ENCODE measurements at regions not wholly inside any gene's neighbourhood (a gene's known extent, or its start where the extent isn't known, plus 50 kb on each side); places are given as distances from the start of the nearest gene placed in this dataset.

GRCh38 chr3:59253523-59253922, 203.7 kb upstream of the CFAP20DC start:
- Histone ChIP-seq H3K27me3 (ENCODE audit: insufficient read depth, low read length) (peaks cover 3% of the 10 kb centered on the region), H3K4me2 (ENCODE audit: low read length) (no peak overlapping the region), H4K20me1 (ENCODE audit: insufficient read depth, low read length) (no peaks in the 10 kb centered on the region), H3K79me2 (ENCODE audit: insufficient read depth, low read length) (no peaks in the 10 kb centered on the region), H3K9me3 (ENCODE audit: insufficient read depth, low read depth, low read length) (no peaks in the 10 kb centered on the region), H2AFZ (ENCODE audit: low read depth, low read length) (no peak overlapping the region), H3K36me3 (ENCODE audit: insufficient read depth, low read length) (no peaks in the 10 kb centered on the region), H3K9ac (ENCODE audit: low read length) (no peak overlapping the region), H3K27ac (ENCODE audit: low read depth, low read length) (no peak overlapping the region), H3K4me1 (ENCODE audit: insufficient read depth, low read length) (peaks cover 4% of the 10 kb centered on the region), H3K4me3 (ENCODE audit: insufficient read depth, low read depth, low read length) (no peak overlapping the region)
- Mint-ChIP-seq H3K9me3 (ENCODE audit: unreplicated experiment) (peaks cover 3% of the 10 kb centered on the region), H3K36me3 (ENCODE audit: low read depth, unreplicated experiment) (no peaks in the 10 kb centered on the region), H3K27me3 (ENCODE audit: low read depth, unreplicated experiment) (peaks cover 8% of the 10 kb centered on the region), H3K4me3 (ENCODE audit: unreplicated experiment) (no peak overlapping the region), H3K27ac (ENCODE audit: unreplicated experiment) (no peak overlapping the region), H3K4me1 (ENCODE audit: low read depth, unreplicated experiment) (no peaks in the 10 kb centered on the region)
- FAIRE-seq = no peak
- DNase-seq (ENCODE audit: low read depth) = no peak
- no peak for TF ChIP-seq CTCF (IDR thresholded peaks at IDR 0.05; ENCODE audit: insufficient read depth, low read depth, low read length)

- Histone ChIP-seq H3K9me3 (ENCODE audit: insufficient read depth, low read depth, low read length) (no peaks in the 10 kb centered on the region), H4K20me1 (ENCODE audit: insufficient read depth, low read length) (no peaks in the 10 kb centered on the region), H3K4me3 (ENCODE audit: insufficient read depth, low read depth, low read length) (no peak overlapping the region), H2AFZ (ENCODE audit: low read depth, low read length) (no peak overlapping the region), H3K4me2 (ENCODE audit: low read length) (no peak overlapping the region), H3K9ac (ENCODE audit: low read length) (no peak overlapping the region), H3K27me3 (ENCODE audit: insufficient read depth, low read length) (peaks cover 3% of the 10 kb centered on the region), H3K27ac (ENCODE audit: low read depth, low read length) (no peak overlapping the region), H3K36me3 (ENCODE audit: insufficient read depth, low read length) (no peaks in the 10 kb centered on the region), H3K79me2 (ENCODE audit: insufficient read depth, low read length) (no peaks in the 10 kb centered on the region), H3K4me1 (ENCODE audit: insufficient read depth, low read length) (peaks cover 4% of the 10 kb centered on the region)
- peaks cover 3% of the 10 kb centered on the region for H3K27me3 Mint-ChIP-seq (ENCODE audit: low read depth, unreplicated experiment)
- DNase-seq (ENCODE audit: low read depth) = peak; percentile 87
- H3K36me3 Mint-ChIP-seq (ENCODE audit: low read depth, unreplicated experiment) = no peaks in the 10 kb centered on the region
- no peak overlapping the region for H3K4me3 Mint-ChIP-seq (ENCODE audit: unreplicated experiment)
- H3K9me3 Mint-ChIP-seq (ENCODE audit: unreplicated experiment) = peaks cover 3% of the 10 kb centered on the region
- TF ChIP-seq EZH2 (IDR thresholded peaks at IDR 0.05; ENCODE audit: insufficient read depth, low read length) = no peak
- TF ChIP-seq CTCF (IDR thresholded peaks at IDR 0.05; ENCODE audit: insufficient read depth, low read depth, low read length) = no peak
- peaks cover 5% of the 10 kb centered on the region for H3K4me1 Mint-ChIP-seq (ENCODE audit: low read depth, unreplicated experiment)
- no peak for FAIRE-seq
- H3K27ac Mint-ChIP-seq (ENCODE audit: unreplicated experiment) = no peak overlapping the region
Observed at GRCh38 chr3:59251869-59252268, 202.0 kb upstream of the CFAP20DC start.

GRCh38 chr3:59250600-59250999, 200.8 kb upstream of the CFAP20DC start:
- no peak for DNase-seq (ENCODE audit: low read depth)
- peaks cover 14% of the 10 kb centered on the region for H3K4me1 ChIP-seq (ENCODE audit: insufficient read depth, low read length)
- H3K9me3 Mint-ChIP-seq (ENCODE audit: unreplicated experiment) = peaks cover 3% of the 10 kb centered on the region
- no peak for TF ChIP-seq EZH2 (IDR thresholded peaks at IDR 0.05; ENCODE audit: insufficient read depth, low read length)
- TF ChIP-seq CTCF (IDR thresholded peaks at IDR 0.05; ENCODE audit: insufficient read depth, low read depth, low read length) = no peak
- H3K4me3 ChIP-seq (ENCODE audit: insufficient read depth, low read depth, low read length) = no peak overlapping the region
- no peaks in the 10 kb centered on the region for H3K36me3 Mint-ChIP-seq (ENCODE audit: low read depth, unreplicated experiment)
- H3K4me2 ChIP-seq (ENCODE audit: low read length) = no peak overlapping the region
- no peaks in the 10 kb centered on the region for H3K9me3 ChIP-seq (ENCODE audit: insufficient read depth, low read depth, low read length)
- H2AFZ ChIP-seq (ENCODE audit: low read depth, low read length) = no peak overlapping the region
- no peak overlapping the region for H3K9ac ChIP-seq (ENCODE audit: low read length)
- FAIRE-seq = no peak
- no peak overlapping the region for H3K27ac ChIP-seq (ENCODE audit: low read depth, low read length)
- H4K20me1 ChIP-seq (ENCODE audit: insufficient read depth, low read length) = no peaks in the 10 kb centered on the region
- H3K36me3 ChIP-seq (ENCODE audit: insufficient read depth, low read length) = no peaks in the 10 kb centered on the region
- H3K4me1 Mint-ChIP-seq (ENCODE audit: low read depth, unreplicated experiment) = peaks cover 12% of the 10 kb centered on the region
- H3K27me3 ChIP-seq (ENCODE audit: insufficient read depth, low read length) = peaks cover 3% of the 10 kb centered on the region
- H3K27ac Mint-ChIP-seq (ENCODE audit: unreplicated experiment) = no peak overlapping the region
- peaks cover 3% of the 10 kb centered on the region for H3K27me3 Mint-ChIP-seq (ENCODE audit: low read depth, unreplicated experiment)
- no peaks in the 10 kb centered on the region for H3K79me2 ChIP-seq (ENCODE audit: insufficient read depth, low read length)
- H3K4me3 Mint-ChIP-seq (ENCODE audit: unreplicated experiment) = no peak overlapping the region
